ENCODE measurements at regions not wholly inside any gene's neighbourhood (a gene's known extent, or its start where the extent isn't known, plus 50 kb on each side); places are given as distances from the start of the nearest gene placed in this dataset.

- H3K9ac ChIP-seq (ENCODE audit: control insufficient read depth, insufficient read depth, low read length): no peak overlapping the region
- DNase-seq (ENCODE audit: low read depth, low spot score) (no peak), ATAC-seq (no peak), FAIRE-seq (no peak)
- H3K9me3 ChIP-seq (replicated peaks; ENCODE audit: control insufficient read depth, insufficient read depth, low read length): no peaks in the 10 kb centered on the region
- no peak overlapping the region for H3K27ac ChIP-seq (ENCODE audit: control insufficient read depth, insufficient read depth)
- intact Hi-C loops (cut with micrococcal nuclease; ENCODE audit: unreplicated experiment) (no loop called here), in situ Hi-C loops (cut with MboI) (no loop called here)
- no peak overlapping the region for H2AFZ ChIP-seq (ENCODE audit: control insufficient read depth, low read depth, low read length)
- no peaks in the 10 kb centered on the region for H3K27me3 ChIP-seq (replicated peaks in 1 of 2; ENCODE audit: control insufficient read depth in 2 of 2, insufficient read depth in 2 of 2, low read length in 1 of 2)
- BruUV-seq (replicated peaks): no TSS peak
- H4K20me1 ChIP-seq (ENCODE audit: control insufficient read depth, insufficient read depth): no peaks in the 10 kb centered on the region
- H3K4me2 ChIP-seq (ENCODE audit: control insufficient read depth, insufficient read depth): no peak overlapping the region
- ChIA-PET SMC1A (ENCODE audit: uncharacterized antibody, unreplicated experiment) (no interaction called here), RAD21 (ENCODE audit: unreplicated experiment) (no interaction called here), CTCF (no interaction called here), POLR2A (no interaction called here)
- 0% methylated on average over 2 of the region's 2 CpGs for WGBS (ENCODE audit: insufficient coverage, insufficient replicate concordance, low lambda C conversion rate, missing lambda C conversion rate)
- no peaks in the 10 kb centered on the region for H3K36me3 ChIP-seq (ENCODE audit: control insufficient read depth in 2 of 2, insufficient read depth in 2 of 2, low read length in 1 of 2)
- H3K4me3 ChIP-seq: no peak overlapping the region
- H3K79me2 ChIP-seq (ENCODE audit: control insufficient read depth, insufficient read depth, low read length): no peaks in the 10 kb centered on the region
- H3K4me1 ChIP-seq (ENCODE audit: control insufficient read depth, insufficient read depth, low read length): no peaks in the 10 kb centered on the region
- TF ChIP-seq IKZF2 (IDR thresholded peaks at IDR 0.05): no peak
- TF ChIP-seq E2F8 (IDR thresholded peaks at IDR 0.05; ENCODE audit: low read depth, partially characterized antibody): no peak
- TF ChIP-seq NFYA (IDR thresholded peaks at IDR 0.05; ENCODE audit: borderline replicate concordance, low read depth, low read length): no peak
- TF ChIP-seq SIN3A (IDR thresholded peaks at IDR 0.05; ENCODE audit: low read depth, low read length): no peak
- TF ChIP-seq EZH2 (IDR thresholded peaks at IDR 0.05; ENCODE audit: borderline replicate concordance, control insufficient read depth, low read depth, low read length): no peak
- no peak for TF ChIP-seq RFX5 (IDR thresholded peaks at IDR 0.05; ENCODE audit: low read depth, low read length)
- TF ChIP-seq IRF3 (IDR thresholded peaks at IDR 0.05): no peak
- TF ChIP-seq CUX1 (IDR thresholded peaks at IDR 0.05; ENCODE audit: insufficient replicate concordance, low read depth, low read length): no peak
- no peak for TF ChIP-seq HCFC1 (IDR thresholded peaks at IDR 0.05; ENCODE audit: low read length)
- no peak for TF ChIP-seq MAX (IDR thresholded peaks at IDR 0.05; ENCODE audit: low read depth, low read length)
- no peak for TF ChIP-seq ETV6 (conservative IDR thresholded peaks at IDR 0.05 in 1 of 2, IDR thresholded peaks at IDR 0.05 in 1 of 2; ENCODE audit: borderline replicate concordance in 1 of 2, low read depth in 1 of 2)
- no peak for TF ChIP-seq RB1 (IDR thresholded peaks at IDR 0.05; ENCODE audit: borderline replicate concordance)
- no peak for TF ChIP-seq GABPA (IDR thresholded peaks at IDR 0.05; ENCODE audit: low read depth)
- no peak for TF ChIP-seq SMC3 (IDR thresholded peaks at IDR 0.05; ENCODE audit: borderline replicate concordance, low read length)
- TF ChIP-seq ZSCAN29 (IDR thresholded peaks at IDR 0.05): no peak
Measured at GRCh38 chrX:87327267-87327666, 190.3 kb upstream of the KLHL4 start.

Measured in GM12878 (cell line).